Suprapubic skin (tissue), 4 donors: ENCODE measurements at regions not wholly inside any gene's neighbourhood (a gene's known extent, or its start where the extent isn't known, plus 50 kb on each side); places are given as distances from the start of the nearest gene placed in this dataset.

ENCODE experiments used
- DNase-seq, 2 donors: peaks; one replicate each; pipeline ENCODE4 v3.0.0-alpha.2; 2019; ENCODE audit warnings: low spot score in 2 of 2
- H3K27ac ChIP-seq: fragments of 200-600 bp; sonication (generic); one replicate; pipeline ENCODE4 v1.5.1; 2019
- H3K27me3 ChIP-seq: fragments of 200-600 bp; sonication (generic); one replicate; pipeline ENCODE4 v1.5.1; 2019
- H3K36me3 ChIP-seq: fragments of 200-600 bp; sonication (generic); one replicate; pipeline ENCODE4 v1.5.1; 2019
- H3K4me1 ChIP-seq: fragments of 200-600 bp; sonication (generic); one replicate; pipeline ENCODE4 v1.5.1; 2019
- H3K4me3 ChIP-seq: fragments of 200-600 bp; sonication (generic); one replicate; pipeline ENCODE4 v1.5.1; 2019; ENCODE audit warnings: mild to moderate bottlenecking
- H3K9me3 ChIP-seq: fragments of 200-600 bp; sonication (generic); one replicate; pipeline ENCODE4 v1.5.1; 2019
- EP300 ChIP-seq: sonication (generic); formaldehyde crosslinking; IDR thresholded peaks from one replicate; pipeline ENCODE4 v1.6.1; 2017; ENCODE audit warnings: antibody characterized with exemption
- POLR2A ChIP-seq, 2 donors: fragments of 450-650 bp; IDR thresholded peaks; one replicate each; pipeline ENCODE4 v1.6.1; 2017; ENCODE audit warnings: antibody characterized with exemption in 2 of 2, mild to moderate bottlenecking in 2 of 2, moderate library complexity in 2 of 2
- POLR2AphosphoS5 ChIP-seq, 3 donors: sonication (generic); formaldehyde crosslinking; IDR thresholded peaks; one replicate each; pipeline ENCODE4 v1.6.1; 2017; ENCODE audit warnings: antibody characterized with exemption in 3 of 3
- WGBS: methylation state at CpG from one replicate; pipeline ENCODE4 v1.1.5; 2018; 5-methylcytosine and 5-hydroxymethylcytosine counted together
- TF ChIP-seq, protein P1 (sequence below), 2 donors: fragments of 200-600 bp in 1 of 2; fragments of 450-650 bp in 1 of 2; sonication (generic) in 1 of 2; IDR thresholded peaks; one replicate each; pipeline ENCODE4 v1.5.1; 2016 to 2019; ENCODE audit warnings: antibody characterized with exemption in 2 of 2, mild to moderate bottlenecking in 1 of 2, moderate library complexity in 1 of 2

GRCh38 chr20:53875452-53875851, 194.9 kb downstream of the BCAS1 start:
- Histone ChIP-seq H3K4me1 (peaks cover 14% of the 10 kb centered on the region), H3K4me3 (no peak overlapping the region), H3K27me3 (no peaks in the 10 kb centered on the region), H3K27ac (no peak overlapping the region), H3K9me3 (no peaks in the 10 kb centered on the region), H3K36me3 (no peaks in the 10 kb centered on the region)
- no peak for DNase-seq
- TF ChIP-seq POLR2A (IDR thresholded peaks at IDR 0.05) (no peak), EP300 (no peak), POLR2AphosphoS5 (IDR thresholded peaks at IDR 0.05) (no peak)
- TF ChIP-seq, protein P1, sequence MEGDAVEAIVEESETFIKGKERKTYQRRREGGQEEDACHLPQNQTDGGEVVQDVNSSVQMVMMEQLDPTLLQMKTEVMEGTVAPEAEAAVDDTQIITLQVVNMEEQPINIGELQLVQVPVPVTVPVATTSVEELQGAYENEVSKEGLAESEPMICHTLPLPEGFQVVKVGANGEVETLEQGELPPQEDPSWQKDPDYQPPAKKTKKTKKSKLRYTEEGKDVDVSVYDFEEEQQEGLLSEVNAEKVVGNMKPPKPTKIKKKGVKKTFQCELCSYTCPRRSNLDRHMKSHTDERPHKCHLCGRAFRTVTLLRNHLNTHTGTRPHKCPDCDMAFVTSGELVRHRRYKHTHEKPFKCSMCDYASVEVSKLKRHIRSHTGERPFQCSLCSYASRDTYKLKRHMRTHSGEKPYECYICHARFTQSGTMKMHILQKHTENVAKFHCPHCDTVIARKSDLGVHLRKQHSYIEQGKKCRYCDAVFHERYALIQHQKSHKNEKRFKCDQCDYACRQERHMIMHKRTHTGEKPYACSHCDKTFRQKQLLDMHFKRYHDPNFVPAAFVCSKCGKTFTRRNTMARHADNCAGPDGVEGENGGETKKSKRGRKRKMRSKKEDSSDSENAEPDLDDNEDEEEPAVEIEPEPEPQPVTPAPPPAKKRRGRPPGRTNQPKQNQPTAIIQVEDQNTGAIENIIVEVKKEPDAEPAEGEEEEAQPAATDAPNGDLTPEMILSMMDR (IDR thresholded peaks at IDR 0.05) = no peak
- whole genome bisulfite sequencing = 95% methylated on average over 14 of the region's 14 CpGs

- 90% methylated on average over 1 of the region's 1 CpG for WGBS
- Histone ChIP-seq H3K27me3 (no peaks in the 10 kb centered on the region), H3K27ac (no peak overlapping the region), H3K36me3 (no peaks in the 10 kb centered on the region), H3K4me1 (peaks cover 22% of the 10 kb centered on the region), H3K9me3 (no peaks in the 10 kb centered on the region), H3K4me3 (no peak overlapping the region)
- DNase-seq = no peak
- TF ChIP-seq, protein P1 (IDR thresholded peaks at IDR 0.05) = no peak
- TF ChIP-seq EP300 (no peak), POLR2A (IDR thresholded peaks at IDR 0.05) (no peak)
Measured at GRCh38 chr20:53874706-53875105, 195.7 kb downstream of the BCAS1 start.

DNA sequence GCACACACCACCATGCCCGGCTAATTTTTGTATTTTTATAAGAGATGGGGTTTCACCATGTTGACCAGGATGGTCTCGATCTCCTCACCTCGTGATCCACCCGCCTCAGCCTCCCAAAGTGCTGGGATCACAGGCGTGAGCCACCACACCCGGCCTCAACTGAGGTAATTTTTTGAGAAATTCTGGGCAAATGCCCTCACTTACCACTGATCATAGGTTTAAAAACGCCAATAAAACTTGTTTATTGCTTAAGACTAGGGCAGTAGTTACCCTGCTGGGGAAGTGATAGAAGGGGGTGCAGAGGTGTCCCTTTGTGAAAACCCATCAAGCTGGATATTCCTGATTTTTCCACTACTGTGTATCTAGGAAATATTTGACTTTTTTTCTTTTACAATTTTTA, 196.3 kb downstream of the BCAS1 start:
- Histone ChIP-seq H3K27ac (no peak overlapping the region), H3K9me3 (no peaks in the 10 kb centered on the region), H3K27me3 (no peaks in the 10 kb centered on the region), H3K4me3 (no peak overlapping the region), H3K4me1 (peaks cover 27% of the 10 kb centered on the region), H3K36me3 (no peaks in the 10 kb centered on the region)
- TF ChIP-seq POLR2A (IDR thresholded peaks at IDR 0.05) = no peak
- no peak for TF ChIP-seq POLR2AphosphoS5 (IDR thresholded peaks at IDR 0.05)
- DNase-seq = no peak
- WGBS = 97% methylated on average over 7 of the region's 7 CpGs

DNA sequence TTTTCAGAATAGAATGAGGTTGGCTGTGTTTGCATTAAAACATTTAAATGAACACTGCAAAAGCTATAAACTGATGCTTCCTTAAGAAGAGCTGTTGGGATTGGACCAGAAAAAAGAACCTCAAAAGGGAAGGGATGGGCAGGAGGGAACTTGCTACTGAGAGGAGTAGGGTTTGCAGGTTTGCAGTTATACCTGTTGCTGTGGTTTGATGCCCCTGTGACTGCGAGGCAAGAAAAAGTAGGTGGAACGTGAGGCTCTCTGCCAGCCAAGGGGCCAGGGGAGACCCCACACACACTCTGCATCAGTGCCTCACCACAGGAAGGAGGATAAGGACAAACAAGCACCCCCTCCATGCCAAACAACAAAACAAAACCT, 197.2 kb downstream of the BCAS1 start:
- WGBS = 55% methylated on average over 2 of the region's 2 CpGs

GRCh38 chr20:53872561-53873229, 197.7 kb downstream of the BCAS1 start:
- Histone ChIP-seq H3K4me3 (no peak overlapping the region), H3K9me3 (no peaks in the 10 kb centered on the region), H3K36me3 (no peaks in the 10 kb centered on the region), H3K27ac (peak overlapping the region; percentile 11), H3K4me1 (peaks cover 30% of the 10 kb centered on the region), H3K27me3 (no peaks in the 10 kb centered on the region)
- DNase-seq = no peak
- 21% methylated on average over 10 of the region's 10 CpGs for WGBS
- TF ChIP-seq POLR2AphosphoS5 (IDR thresholded peaks at IDR 0.05) (no peak), POLR2A (IDR thresholded peaks at IDR 0.05) (no peak), EP300 (no peak)
- TF ChIP-seq, protein P1 (IDR thresholded peaks at IDR 0.05) = no peak

More for the DNA sequence above, 197.2 kb downstream of the BCAS1 start:
- Histone ChIP-seq H3K9me3 (no peaks in the 10 kb centered on the region), H3K36me3 (no peaks in the 10 kb centered on the region), H3K27me3 (no peaks in the 10 kb centered on the region), H3K4me3 (no peak overlapping the region), H3K27ac (no peak overlapping the region), H3K4me1 (peaks cover 27% of the 10 kb centered on the region)
- no peak for DNase-seq
- TF ChIP-seq POLR2AphosphoS5 (IDR thresholded peaks at IDR 0.05) = no peak
- TF ChIP-seq POLR2A (IDR thresholded peaks at IDR 0.05) = no peak
- TF ChIP-seq, protein P1 (IDR thresholded peaks at IDR 0.05) = no peak
- no peak for TF ChIP-seq EP300
